Spinal cord (tissue), 9 donors: ENCODE measurements at regions not wholly inside any gene's neighbourhood (a gene's known extent, or its start where the extent isn't known, plus 50 kb on each side); places are given as distances from the start of the nearest gene placed in this dataset.

Source experiments
- DNase-seq, 6 donors: peaks; one replicate each; pipeline versions ENCODE4 v3.0.0 to v3.0.0-alpha.2; 2013 to 2015; ENCODE audit warnings: low spot score in 6 of 6, low read depth in 4 of 6
- H3K27ac ChIP-seq: one replicate; pipeline ENCODE4 v1.5.1; 2013; ENCODE audit warnings: low read depth, low read length, control low read depth
- H3K27me3 ChIP-seq: one replicate; pipeline ENCODE4 v1.6.1; 2013; ENCODE audit warnings: low read length; ENCODE audit not compliant: control insufficient read depth, insufficient read depth
- H3K36me3 ChIP-seq: one replicate; pipeline ENCODE4 v1.6.1; 2013; ENCODE audit warnings: low read length; ENCODE audit not compliant: control insufficient read depth, insufficient read depth
- H3K4me1 ChIP-seq: one replicate; pipeline ENCODE4 v1.6.1; 2013; ENCODE audit warnings: low read length; ENCODE audit not compliant: control insufficient read depth, insufficient read depth
- H3K4me3 ChIP-seq: one replicate; pipeline ENCODE4 v1.5.1; 2013; ENCODE audit warnings: low read depth, low read length, control low read depth
- H3K9me3 ChIP-seq: one replicate; pipeline ENCODE4 v1.6.1; 2013; ENCODE audit warnings: low read length; ENCODE audit not compliant: control insufficient read depth, insufficient read depth
- WGBS: methylation state at CpG from one replicate; pipeline ENCODE4 v1.1.5; 2013; ENCODE audit warnings: missing lambda C conversion rate; ENCODE audit not compliant: insufficient coverage; 5-methylcytosine and 5-hydroxymethylcytosine counted together
- donor health status: healthy.

GRCh38 chr7:117971556-117972244 lies 98.5 kb upstream of the CTTNBP2 start:
- no peaks in the 10 kb centered on the region for H3K9me3 ChIP-seq
- H3K27ac ChIP-seq = no peak overlapping the region
- no peak overlapping the region for H3K4me3 ChIP-seq
- DNase-seq = no peak
- H3K4me1 ChIP-seq = no peaks in the 10 kb centered on the region
- H3K27me3 ChIP-seq = no peaks in the 10 kb centered on the region
- H3K36me3 ChIP-seq = no peaks in the 10 kb centered on the region
- 95% methylated on average over 8 of the region's 11 CpGs for WGBS

GRCh38 chr7:117972606-117973005 lies 99.4 kb upstream of the CTTNBP2 start:
- no peaks in the 10 kb centered on the region for H3K27me3 ChIP-seq
- peak in 1 of 6 donors; percentile 27 for DNase-seq
- H3K27ac ChIP-seq = no peak overlapping the region
- no peaks in the 10 kb centered on the region for H3K9me3 ChIP-seq
- H3K36me3 ChIP-seq = no peaks in the 10 kb centered on the region
- H3K4me3 ChIP-seq = no peak overlapping the region
- WGBS = 90% methylated on average over 2 of the region's 4 CpGs
- H3K4me1 ChIP-seq = no peaks in the 10 kb centered on the region

GRCh38 chr7:117973975-117974374 lies 100.7 kb upstream of the CTTNBP2 start:
- no peak overlapping the region for H3K4me3 ChIP-seq
- 50% methylated on average over 2 of the region's 5 CpGs for WGBS
- no peaks in the 10 kb centered on the region for H3K36me3 ChIP-seq
- H3K4me1 ChIP-seq = no peaks in the 10 kb centered on the region
- H3K9me3 ChIP-seq = no peaks in the 10 kb centered on the region
- DNase-seq = no peak
- no peak overlapping the region for H3K27ac ChIP-seq
- no peaks in the 10 kb centered on the region for H3K27me3 ChIP-seq

- Histone ChIP-seq H3K4me3 (no peak overlapping the region), H3K36me3 (no peaks in the 10 kb centered on the region), H3K27me3 (no peaks in the 10 kb centered on the region), H3K27ac (no peak overlapping the region), H3K9me3 (no peaks in the 10 kb centered on the region), H3K4me1 (no peaks in the 10 kb centered on the region)
- peak in 1 of 6 donors; percentile 31 for DNase-seq
- WGBS = no CpG with 5 or more reads among the region's 2 CpGs
Observed at GRCh38 chr7:117974891-117975290, 101.7 kb upstream of the CTTNBP2 start.

GRCh38 chr7:117975476-117975875 lies 102.2 kb upstream of the CTTNBP2 start:
- Histone ChIP-seq H3K4me1 (no peaks in the 10 kb centered on the region), H3K27me3 (no peaks in the 10 kb centered on the region), H3K9me3 (no peaks in the 10 kb centered on the region), H3K4me3 (no peak overlapping the region), H3K27ac (no peak overlapping the region), H3K36me3 (no peaks in the 10 kb centered on the region)
- peak in 1 of 6 donors; percentile 36 for DNase-seq
- no CpG with 5 or more reads among the region's 1 CpG for WGBS

GRCh38 chr7:117979954-117980497 lies 106.8 kb upstream of the CTTNBP2 start:
- no peak overlapping the region for H3K27ac ChIP-seq
- H3K9me3 ChIP-seq = no peaks in the 10 kb centered on the region
- no peaks in the 10 kb centered on the region for H3K36me3 ChIP-seq
- H3K27me3 ChIP-seq = no peaks in the 10 kb centered on the region
- H3K4me3 ChIP-seq = no peak overlapping the region
- no peaks in the 10 kb centered on the region for H3K4me1 ChIP-seq
- no peak for DNase-seq
- 100% methylated on average over 2 of the region's 4 CpGs for WGBS

GRCh38 chr7:117982071-117983055 lies 109.1 kb upstream of the CTTNBP2 start:
- Histone ChIP-seq H3K27me3 (no peaks in the 10 kb centered on the region), H3K4me1 (no peaks in the 10 kb centered on the region), H3K36me3 (no peaks in the 10 kb centered on the region), H3K27ac (no peak overlapping the region), H3K4me3 (no peak overlapping the region), H3K9me3 (no peaks in the 10 kb centered on the region)
- 39% methylated on average over 3 of the region's 11 CpGs for WGBS
- peak in 1 of 6 donors; percentile 23 for DNase-seq

- Histone ChIP-seq H3K4me1 (no peaks in the 10 kb centered on the region), H3K27me3 (no peaks in the 10 kb centered on the region), H3K27ac (no peak overlapping the region), H3K9me3 (no peaks in the 10 kb centered on the region), H3K36me3 (no peaks in the 10 kb centered on the region), H3K4me3 (no peak overlapping the region)
- WGBS = 100% methylated on average over 1 of the region's 2 CpGs
- DNase-seq = no peak
Observed at GRCh38 chr7:117986645-117987269, 113.5 kb upstream of the CTTNBP2 start.

- no peaks in the 10 kb centered on the region for H3K4me1 ChIP-seq
- H3K9me3 ChIP-seq = no peaks in the 10 kb centered on the region
- H3K36me3 ChIP-seq = no peaks in the 10 kb centered on the region
- H3K27ac ChIP-seq = no peak overlapping the region
- H3K27me3 ChIP-seq = no peaks in the 10 kb centered on the region
- no peak for DNase-seq
- no peak overlapping the region for H3K4me3 ChIP-seq
Observed at GRCh38 chr7:117990834-117991233, 117.6 kb upstream of the CTTNBP2 start.
